Tibial nerve (tissue), 4 donors: ENCODE measurements at regions not wholly inside any gene's neighbourhood (a gene's known extent, or its start where the extent isn't known, plus 50 kb on each side); places are given as distances from the start of the nearest gene placed in this dataset.

Source experiments
- DNase-seq, 2 donors: peaks; one replicate each; pipeline ENCODE4 v3.0.0-alpha.2; 2019; ENCODE audit warnings: low spot score in 2 of 2
- H3K27ac ChIP-seq, 4 donors: fragments of 200-600 bp; sonication (generic) in 3 of 4; one replicate each; pipeline ENCODE4 v1.5.1; 2017 to 2019; ENCODE audit warnings: mild to moderate bottlenecking in 1 of 4
- H3K27me3 ChIP-seq, 2 donors: fragments of 200-600 bp; sonication (generic) in 1 of 2; one replicate each; pipeline versions ENCODE4 v1.5.1 to v1.6.0; 2017 to 2019
- H3K36me3 ChIP-seq, 3 donors: fragments of 200-600 bp; sonication (generic); one replicate each; pipeline ENCODE4 v1.5.1; 2018 to 2019
- H3K4me1 ChIP-seq, 4 donors: fragments of 200-600 bp; sonication (generic) in 3 of 4; one replicate each; pipeline ENCODE4 v1.5.1; 2017 to 2019
- H3K4me3 ChIP-seq, 4 donors: fragments of 200-600 bp; sonication (generic) in 3 of 4; one replicate each; pipeline ENCODE4 v1.5.1; 2017 to 2019; ENCODE audit warnings: mild to moderate bottlenecking in 1 of 4, moderate library complexity in 1 of 4
- H3K9me3 ChIP-seq, 4 donors: fragments of 200-600 bp; sonication (generic) in 3 of 4; one replicate each; pipeline ENCODE4 v1.5.1; 2017 to 2019
- CTCF ChIP-seq, 5 experiments: fragments of 200-600 bp in 3 of 5; fragments of 450-650 bp in 2 of 5; sonication (generic) in 3 of 5; IDR thresholded peaks; one replicate each; pipeline ENCODE4 v1.5.1; 2016 to 2019; ENCODE audit warnings: antibody characterized with exemption in 5 of 5, mild to moderate bottlenecking in 3 of 5, moderate library complexity in 2 of 5
- EP300 ChIP-seq, 2 donors: sonication (generic); formaldehyde crosslinking; IDR thresholded peaks; one replicate each; pipeline ENCODE4 v1.6.1; 2017; ENCODE audit warnings: antibody characterized with exemption in 2 of 2, mild to moderate bottlenecking in 1 of 2
- POLR2A ChIP-seq, 2 donors: fragments of 450-650 bp; IDR thresholded peaks; one replicate each; pipeline ENCODE4 v1.6.1; 2017; ENCODE audit warnings: antibody characterized with exemption in 2 of 2, mild to moderate bottlenecking in 2 of 2, moderate library complexity in 2 of 2
- WGBS, 2 donors: methylation state at CpG; one replicate each; pipeline ENCODE4 v1.1.5; 2018; 5-methylcytosine and 5-hydroxymethylcytosine counted together

- H3K27me3 ChIP-seq: no peaks in the 10 kb centered on the region
- H3K4me3 ChIP-seq: no peak overlapping the region
- H3K4me1 ChIP-seq: peaks cover 0 to 3% (median 0%) of the 10 kb centered on the region in 4 donors
- H3K9me3 ChIP-seq: no peaks in the 10 kb centered on the region
- DNase-seq: no peak
- WGBS, 2 donors: 96 to 98% methylated on average over 8 of the region's 8 CpGs
- H3K36me3 ChIP-seq: no peaks in the 10 kb centered on the region
- TF ChIP-seq POLR2A (IDR thresholded peaks at IDR 0.05) (no peak), CTCF (IDR thresholded peaks at IDR 0.05) (no peak), EP300 (IDR thresholded peaks at IDR 0.05) (no peak)
- H3K27ac ChIP-seq: no peak overlapping the region
Measured at GRCh38 chr13:39215971-39216370, 177.7 kb downstream of the NHLRC3 start.

- 33 to 41% methylated on average over 3 of the region's 3 CpGs for WGBS, 2 donors
- H3K4me1 ChIP-seq: peaks cover 0 to 3% (median 0%) of the 10 kb centered on the region in 4 donors
- no peak for DNase-seq
- no peak overlapping the region for H3K27ac ChIP-seq
- no peak overlapping the region for H3K4me3 ChIP-seq
- peaks cover 0 to 2% (median 0%) of the 10 kb centered on the region in 4 donors for H3K9me3 ChIP-seq
- no peaks in the 10 kb centered on the region for H3K27me3 ChIP-seq
- TF ChIP-seq CTCF (IDR thresholded peaks at IDR 0.05): no peak
- no peak for TF ChIP-seq EP300 (IDR thresholded peaks at IDR 0.05)
- TF ChIP-seq POLR2A (IDR thresholded peaks at IDR 0.05): no peak
- no peaks in the 10 kb centered on the region for H3K36me3 ChIP-seq
Measured at GRCh38 chr13:39217471-39217870, 179.2 kb downstream of the NHLRC3 start.

- Histone ChIP-seq H3K4me1 (peaks cover 0 to 14% (median 0%) of the 10 kb centered on the region in 4 donors), H3K9me3 (peaks cover 0 to 8% (median 2%) of the 10 kb centered on the region in 4 donors), H3K36me3 (no peaks in the 10 kb centered on the region), H3K27ac (no peak overlapping the region), H3K4me3 (no peak overlapping the region), H3K27me3 (no peaks in the 10 kb centered on the region)
- WGBS, 2 donors: 81 to 84% methylated on average over 5 of the region's 5 CpGs
- no peak for DNase-seq
- no peak for TF ChIP-seq CTCF (IDR thresholded peaks at IDR 0.05)
- no peak for TF ChIP-seq EP300 (IDR thresholded peaks at IDR 0.05)
- no peak for TF ChIP-seq POLR2A (IDR thresholded peaks at IDR 0.05)
Measured at GRCh38 chr13:39224671-39225240, 186.5 kb downstream of the NHLRC3 start.

GRCh38 chr13:39225860-39226259, 187.6 kb downstream of the NHLRC3 start:
- no peaks in the 10 kb centered on the region for H3K27me3 ChIP-seq
- peaks cover 0 to 14% (median 0%) of the 10 kb centered on the region in 4 donors for H3K4me1 ChIP-seq
- DNase-seq: no peak
- peaks cover 0 to 8% (median 2%) of the 10 kb centered on the region in 4 donors for H3K9me3 ChIP-seq
- no peak for TF ChIP-seq EP300 (IDR thresholded peaks at IDR 0.05)
- no peak for TF ChIP-seq POLR2A (IDR thresholded peaks at IDR 0.05)
- no peak for TF ChIP-seq CTCF (IDR thresholded peaks at IDR 0.05)
- no peak overlapping the region for H3K27ac ChIP-seq
- WGBS, 2 donors: 47 to 52% methylated on average over 4 of the region's 4 CpGs
- H3K4me3 ChIP-seq: no peak overlapping the region
- H3K36me3 ChIP-seq: no peaks in the 10 kb centered on the region

- TF ChIP-seq EP300 (IDR thresholded peaks at IDR 0.05): no peak
- TF ChIP-seq POLR2A (IDR thresholded peaks at IDR 0.05): no peak
- no peak for TF ChIP-seq CTCF (IDR thresholded peaks at IDR 0.05)
- Histone ChIP-seq H3K4me3 (no peak overlapping the region), H3K9me3 (peaks cover 0 to 8% (median 2%) of the 10 kb centered on the region in 4 donors), H3K4me1 (peaks cover 0 to 14% (median 0%) of the 10 kb centered on the region in 4 donors), H3K27me3 (no peaks in the 10 kb centered on the region), H3K36me3 (no peaks in the 10 kb centered on the region), H3K27ac (no peak overlapping the region)
- 51 to 70% methylated on average over 3 of the region's 3 CpGs for WGBS, 2 donors
- DNase-seq: no peak
Measured at GRCh38 chr13:39226359-39226758, 188.1 kb downstream of the NHLRC3 start.
